Esophagus squamous epithelium (tissue), 4 donors: ENCODE measurements at regions not wholly inside any gene's neighbourhood (a gene's known extent, or its start where the extent isn't known, plus 50 kb on each side); places are given as distances from the start of the nearest gene placed in this dataset.

Experiments
- POLR2A ChIP-seq, 4 donors: fragments of 450-650 bp; IDR thresholded peaks; one replicate each; pipeline ENCODE4 v1.6.1; 2017; ENCODE audit warnings: antibody characterized with exemption in 4 of 4, mild to moderate bottlenecking in 4 of 4, moderate library complexity in 3 of 4
- TF ChIP-seq, protein P1 (sequence below), 6 experiments: fragments of 450-650 bp in 4 of 6; fragments of 200-600 bp in 2 of 6; sonication (generic) in 2 of 6; IDR thresholded peaks; one replicate each; pipeline ENCODE4 v1.5.1; 2016 to 2019; ENCODE audit warnings: antibody characterized with exemption in 6 of 6, mild to moderate bottlenecking in 4 of 6, moderate library complexity in 4 of 6

DNA sequence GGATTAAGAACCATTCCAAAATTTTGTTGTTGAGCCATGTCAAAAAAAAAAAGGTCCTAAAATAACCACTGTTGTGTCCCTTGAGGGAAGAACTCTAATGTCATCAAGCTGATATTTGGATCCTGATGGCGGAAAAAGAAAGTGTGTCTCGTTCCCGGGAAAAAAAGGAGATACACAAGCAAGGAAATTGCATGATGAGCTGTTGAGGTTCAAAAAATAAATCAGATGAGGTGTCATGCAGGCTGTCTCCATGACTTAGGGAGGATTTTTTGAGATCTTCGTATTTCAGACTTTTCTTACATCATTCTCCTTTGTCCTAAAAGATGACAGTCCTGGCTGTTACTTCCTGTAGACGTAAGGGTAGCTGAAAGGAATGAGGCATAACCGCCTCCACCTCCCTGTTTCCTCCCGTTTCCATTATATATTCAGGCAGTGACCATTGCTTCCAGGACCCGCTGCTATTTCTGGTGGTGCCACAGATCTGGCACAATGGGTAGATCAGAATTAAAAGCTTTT lies 117.3 kb upstream of the TNFAIP3 start:
- TF ChIP-seq, protein P1, sequence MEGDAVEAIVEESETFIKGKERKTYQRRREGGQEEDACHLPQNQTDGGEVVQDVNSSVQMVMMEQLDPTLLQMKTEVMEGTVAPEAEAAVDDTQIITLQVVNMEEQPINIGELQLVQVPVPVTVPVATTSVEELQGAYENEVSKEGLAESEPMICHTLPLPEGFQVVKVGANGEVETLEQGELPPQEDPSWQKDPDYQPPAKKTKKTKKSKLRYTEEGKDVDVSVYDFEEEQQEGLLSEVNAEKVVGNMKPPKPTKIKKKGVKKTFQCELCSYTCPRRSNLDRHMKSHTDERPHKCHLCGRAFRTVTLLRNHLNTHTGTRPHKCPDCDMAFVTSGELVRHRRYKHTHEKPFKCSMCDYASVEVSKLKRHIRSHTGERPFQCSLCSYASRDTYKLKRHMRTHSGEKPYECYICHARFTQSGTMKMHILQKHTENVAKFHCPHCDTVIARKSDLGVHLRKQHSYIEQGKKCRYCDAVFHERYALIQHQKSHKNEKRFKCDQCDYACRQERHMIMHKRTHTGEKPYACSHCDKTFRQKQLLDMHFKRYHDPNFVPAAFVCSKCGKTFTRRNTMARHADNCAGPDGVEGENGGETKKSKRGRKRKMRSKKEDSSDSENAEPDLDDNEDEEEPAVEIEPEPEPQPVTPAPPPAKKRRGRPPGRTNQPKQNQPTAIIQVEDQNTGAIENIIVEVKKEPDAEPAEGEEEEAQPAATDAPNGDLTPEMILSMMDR (IDR thresholded peaks at IDR 0.05): no peak
- TF ChIP-seq POLR2A (IDR thresholded peaks at IDR 0.05): no peak
